ENCODE measurements at regions not wholly inside any gene's neighbourhood (a gene's known extent, or its start where the extent isn't known, plus 50 kb on each side); places are given as distances from the start of the nearest gene placed in this dataset.

DNA sequence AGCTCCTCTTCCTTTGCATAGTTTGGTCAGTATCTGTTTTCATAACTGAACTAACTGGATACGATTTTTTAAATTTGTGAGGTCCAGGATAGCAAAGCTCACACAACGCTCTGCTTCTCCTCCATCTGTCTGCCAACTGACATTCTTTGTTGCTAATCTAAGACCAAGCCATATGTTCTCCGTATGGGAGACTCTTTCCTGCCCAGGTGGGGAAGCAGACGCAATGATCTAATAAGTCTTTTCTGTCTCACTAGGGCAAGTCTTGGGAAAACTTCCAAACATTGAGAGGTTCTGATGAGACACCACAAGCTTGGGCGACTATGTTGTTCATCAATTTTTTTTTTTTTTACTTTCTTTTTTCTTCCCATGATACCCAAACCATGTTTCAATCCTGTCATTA lies 558.5 kb downstream of the EFNA5 start:
- TF ChIP-seq, protein P1, sequence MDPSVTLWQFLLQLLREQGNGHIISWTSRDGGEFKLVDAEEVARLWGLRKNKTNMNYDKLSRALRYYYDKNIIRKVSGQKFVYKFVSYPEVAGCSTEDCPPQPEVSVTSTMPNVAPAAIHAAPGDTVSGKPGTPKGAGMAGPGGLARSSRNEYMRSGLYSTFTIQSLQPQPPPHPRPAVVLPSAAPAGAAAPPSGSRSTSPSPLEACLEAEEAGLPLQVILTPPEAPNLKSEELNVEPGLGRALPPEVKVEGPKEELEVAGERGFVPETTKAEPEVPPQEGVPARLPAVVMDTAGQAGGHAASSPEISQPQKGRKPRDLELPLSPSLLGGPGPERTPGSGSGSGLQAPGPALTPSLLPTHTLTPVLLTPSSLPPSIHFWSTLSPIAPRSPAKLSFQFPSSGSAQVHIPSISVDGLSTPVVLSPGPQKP (IDR thresholded peaks at IDR 0.05; ENCODE audit: borderline replicate concordance, low read depth, low read length) = no peak
- TF ChIP-seq CTCF (conservative IDR thresholded peaks at IDR 0.05; ENCODE audit: low read depth, low read length) = no peak

Data from IMR-90 (cell line).